ENCODE measurements at regions not wholly inside any gene's neighbourhood (a gene's known extent, or its start where the extent isn't known, plus 50 kb on each side); places are given as distances from the start of the nearest gene placed in this dataset.
"Not testable (repeated sequence)": the region's sequence is repeated elsewhere in the genome, so short reads cannot be mapped to it uniquely, and the experiment has no call there.

- no peak for TF ChIP-seq POU2F2 (IDR thresholded peaks at IDR 0.05; ENCODE audit: low read depth, low read length)
- no peak for TF ChIP-seq TAF1 (IDR thresholded peaks at IDR 0.05; ENCODE audit: low read depth, low read length)
- no peak for TF ChIP-seq PAX5 (IDR thresholded peaks at IDR 0.05; ENCODE audit: insufficient read depth, low read length, severe bottlenecking)
- TF ChIP-seq POLR2AphosphoS5 (IDR thresholded peaks at IDR 0.05; ENCODE audit: low read depth, low read length): no peak
- TF ChIP-seq SPI1 (IDR thresholded peaks at IDR 0.05; ENCODE audit: low read depth, low read length): no peak
- TF ChIP-seq POLR2A (IDR thresholded peaks at IDR 0.05; ENCODE audit: low read depth, low read length): no peak
- FAIRE-seq: no peak
- DNase-seq (ENCODE audit: insufficient read length, low spot score): no peak
These were observed 278.9 kb upstream of the PCDH9 start for GRCh38 chr13:67509018-67509417.

GRCh38 chr13:67508275-67508674 lies 278.1 kb upstream of the PCDH9 start:
- not testable (repeated sequence) for DNase-seq (ENCODE audit: insufficient read length, low spot score); FAIRE-seq

GRCh38 chr13:67506407-67506806 lies 276.3 kb upstream of the PCDH9 start:
- TF ChIP-seq SPI1 (IDR thresholded peaks at IDR 0.05; ENCODE audit: low read depth, low read length) (no peak), POLR2A (IDR thresholded peaks at IDR 0.05; ENCODE audit: low read depth, low read length) (no peak), POU2F2 (IDR thresholded peaks at IDR 0.05; ENCODE audit: low read depth, low read length) (no peak), TAF1 (IDR thresholded peaks at IDR 0.05; ENCODE audit: low read depth, low read length) (no peak)
- DNase-seq (ENCODE audit: insufficient read length, low spot score) (no peak), FAIRE-seq (no peak)

GRCh38 chr13:67505376-67505775 lies 275.2 kb upstream of the PCDH9 start:
- FAIRE-seq: no peak
- TF ChIP-seq PAX5 (IDR thresholded peaks at IDR 0.05; ENCODE audit: insufficient read depth, low read length, severe bottlenecking) (no peak), POU2F2 (IDR thresholded peaks at IDR 0.05; ENCODE audit: low read depth, low read length) (no peak), TAF1 (IDR thresholded peaks at IDR 0.05; ENCODE audit: low read depth, low read length) (no peak), POLR2A (IDR thresholded peaks at IDR 0.05; ENCODE audit: low read depth, low read length) (no peak), POLR2AphosphoS5 (IDR thresholded peaks at IDR 0.05; ENCODE audit: low read depth, low read length) (no peak), SPI1 (IDR thresholded peaks at IDR 0.05; ENCODE audit: low read depth, low read length) (no peak)
- no peak for DNase-seq (ENCODE audit: insufficient read length, low spot score)

- no peak for DNase-seq (ENCODE audit: insufficient read length, low spot score)
- TF ChIP-seq SPI1 (IDR thresholded peaks at IDR 0.05; ENCODE audit: low read depth, low read length) (no peak), POLR2AphosphoS5 (IDR thresholded peaks at IDR 0.05; ENCODE audit: low read depth, low read length) (no peak), TAF1 (IDR thresholded peaks at IDR 0.05; ENCODE audit: low read depth, low read length) (no peak), POLR2A (IDR thresholded peaks at IDR 0.05; ENCODE audit: low read depth, low read length) (no peak), PAX5 (IDR thresholded peaks at IDR 0.05; ENCODE audit: insufficient read depth, low read length, severe bottlenecking) (no peak), POU2F2 (IDR thresholded peaks at IDR 0.05; ENCODE audit: low read depth, low read length) (no peak)
- no peak for FAIRE-seq
These were observed 268.8 kb upstream of the PCDH9 start for GRCh38 chr13:67498948-67499347.

- DNase-seq (ENCODE audit: insufficient read length, low spot score) (no peak), FAIRE-seq (no peak)
- TF ChIP-seq POU2F2 (IDR thresholded peaks at IDR 0.05; ENCODE audit: low read depth, low read length) (no peak), PAX5 (IDR thresholded peaks at IDR 0.05; ENCODE audit: insufficient read depth, low read length, severe bottlenecking) (no peak), POLR2A (IDR thresholded peaks at IDR 0.05; ENCODE audit: low read depth, low read length) (no peak), SPI1 (IDR thresholded peaks at IDR 0.05; ENCODE audit: low read depth, low read length) (no peak), TAF1 (IDR thresholded peaks at IDR 0.05; ENCODE audit: low read depth, low read length) (no peak), POLR2AphosphoS5 (IDR thresholded peaks at IDR 0.05; ENCODE audit: low read depth, low read length) (no peak)
These were observed 263.7 kb upstream of the PCDH9 start for GRCh38 chr13:67493835-67494234.

GRCh38 chr13:67489016-67489415 lies 258.9 kb upstream of the PCDH9 start:
- FAIRE-seq: no peak
- no peak for DNase-seq (ENCODE audit: insufficient read length, low spot score)
- TF ChIP-seq POLR2A (IDR thresholded peaks at IDR 0.05; ENCODE audit: low read depth, low read length): no peak
- no peak for TF ChIP-seq POU2F2 (IDR thresholded peaks at IDR 0.05; ENCODE audit: low read depth, low read length)
- TF ChIP-seq POLR2AphosphoS5 (IDR thresholded peaks at IDR 0.05; ENCODE audit: low read depth, low read length): no peak
- TF ChIP-seq SPI1 (IDR thresholded peaks at IDR 0.05; ENCODE audit: low read depth, low read length): no peak
- no peak for TF ChIP-seq PAX5 (IDR thresholded peaks at IDR 0.05; ENCODE audit: insufficient read depth, low read length, severe bottlenecking)
- no peak for TF ChIP-seq TAF1 (IDR thresholded peaks at IDR 0.05; ENCODE audit: low read depth, low read length)

GRCh38 chr13:67481445-67481844 lies 251.3 kb upstream of the PCDH9 start:
- DNase-seq (ENCODE audit: insufficient read length, low spot score): no peak
- FAIRE-seq: no peak
- TF ChIP-seq POLR2A (IDR thresholded peaks at IDR 0.05; ENCODE audit: low read depth, low read length) (no peak), TAF1 (IDR thresholded peaks at IDR 0.05; ENCODE audit: low read depth, low read length) (no peak), POLR2AphosphoS5 (IDR thresholded peaks at IDR 0.05; ENCODE audit: low read depth, low read length) (no peak), PAX5 (IDR thresholded peaks at IDR 0.05; ENCODE audit: insufficient read depth, low read length, severe bottlenecking) (no peak), POU2F2 (IDR thresholded peaks at IDR 0.05; ENCODE audit: low read depth, low read length) (no peak), SPI1 (IDR thresholded peaks at IDR 0.05; ENCODE audit: low read depth, low read length) (no peak)

GRCh38 chr13:67474115-67474514 lies 244.0 kb upstream of the PCDH9 start:
- TF ChIP-seq POU2F2 (IDR thresholded peaks at IDR 0.05; ENCODE audit: low read depth, low read length): no peak
- no peak for TF ChIP-seq POLR2A (IDR thresholded peaks at IDR 0.05; ENCODE audit: low read depth, low read length)
- TF ChIP-seq SPI1 (IDR thresholded peaks at IDR 0.05; ENCODE audit: low read depth, low read length): no peak
- no peak for TF ChIP-seq POLR2AphosphoS5 (IDR thresholded peaks at IDR 0.05; ENCODE audit: low read depth, low read length)
- TF ChIP-seq PAX5 (IDR thresholded peaks at IDR 0.05; ENCODE audit: insufficient read depth, low read length, severe bottlenecking): no peak
- TF ChIP-seq TAF1 (IDR thresholded peaks at IDR 0.05; ENCODE audit: low read depth, low read length): no peak
- FAIRE-seq (no peak), DNase-seq (ENCODE audit: insufficient read length, low spot score) (no peak)

GRCh38 chr13:67469623-67470022 lies 239.5 kb upstream of the PCDH9 start:
- no peak for DNase-seq (ENCODE audit: insufficient read length, low spot score)
- TF ChIP-seq TAF1 (IDR thresholded peaks at IDR 0.05; ENCODE audit: low read depth, low read length) (no peak), POLR2A (IDR thresholded peaks at IDR 0.05; ENCODE audit: low read depth, low read length) (no peak), POU2F2 (IDR thresholded peaks at IDR 0.05; ENCODE audit: low read depth, low read length) (no peak)
- no peak for FAIRE-seq
